Astrocyte of the cerebellum (primary cell): ENCODE measurements at regions not wholly inside any gene's neighbourhood (a gene's known extent, or its start where the extent isn't known, plus 50 kb on each side); places are given as distances from the start of the nearest gene placed in this dataset.

Source experiments
- DNase-seq: peaks from one replicate; pipeline ENCODE4 v3.0.0-alpha.2; 2011; ENCODE audit warnings: low read depth
- H3K4me3 ChIP-seq: 2 replicates; pipeline ENCODE4 v1.5.1; 2011; ENCODE audit warnings: mild to moderate bottlenecking, low read depth, low read length, moderate library complexity
- CTCF ChIP-seq: IDR thresholded peaks from 2 replicates; pipeline ENCODE4 v1.5.1; 2012; ENCODE audit warnings: low read length, low read depth, moderate library complexity, mild to moderate bottlenecking; ENCODE audit errors: missing control alignments
- in situ Hi-C: cut with HindIII; loops from 2 replicates; pipeline ENCODE4 v1.10.0; 2017; ENCODE audit warnings: low sequenced_read_pairs

- H3K4me3 ChIP-seq, result no peak overlapping the region
- no peak for TF ChIP-seq CTCF
- no peak for DNase-seq
- in situ Hi-C loops, result no loop called here
Observed at GRCh38 chr18:22334567-22334966, 83.1 kb downstream of the CTAGE1 start.

- no peak overlapping the region for H3K4me3 ChIP-seq
- TF ChIP-seq CTCF, result no peak
- in situ Hi-C loops, result no loop called here
- no peak for DNase-seq
Observed at GRCh38 chr18:22332590-22332989, 85.1 kb downstream of the CTAGE1 start.

GRCh38 chr18:22330508-22330907 lies 87.2 kb downstream of the CTAGE1 start:
- in situ Hi-C loops, result no loop called here
- TF ChIP-seq CTCF, result no peak
- no peak overlapping the region for H3K4me3 ChIP-seq
- no peak for DNase-seq

- TF ChIP-seq CTCF, result no peak
- H3K4me3 ChIP-seq, result no peak overlapping the region
- in situ Hi-C loops, result loop anchor here (10.0 kb wide), 1 partner anchor 239 kb away; no protein-coding TSS in a partner anchor
- DNase-seq, result no peak
Observed at GRCh38 chr18:22325396-22325795, 92.3 kb downstream of the CTAGE1 start.

- DNase-seq, result no peak
- in situ Hi-C loops, result loop anchor here (10.0 kb wide), 1 partner anchor 240 kb away; no protein-coding TSS in a partner anchor
- TF ChIP-seq CTCF, result peak; percentile 47
Observed at GRCh38 chr18:22324191-22325131, 93.3 kb downstream of the CTAGE1 start.

GRCh38 chr18:22322243-22322691 lies 95.4 kb downstream of the CTAGE1 start:
- TF ChIP-seq CTCF, result no peak
- no peak overlapping the region for H3K4me3 ChIP-seq
- in situ Hi-C loops, result loop anchor here (10.0 kb wide), 1 partner anchor 243 kb away; no protein-coding TSS in a partner anchor
- no peak for DNase-seq

More at GRCh38 chr18:22324191-22325131, 93.3 kb downstream of the CTAGE1 start:
- H3K4me3 ChIP-seq, result peak overlapping the region; percentile 12
